GM19035 (cell line): ENCODE measurements at regions not wholly inside any gene's neighbourhood (a gene's known extent, or its start where the extent isn't known, plus 50 kb on each side); places are given as distances from the start of the nearest gene placed in this dataset.
A peak's percentile ranks its signal among the peaks of the same experiment; 100 is the strongest.

ENCODE experiments used
- ATAC-seq: cut with Tn5 transposase; IDR thresholded peaks from one replicate; pipeline ENCODE4 v1.9.1; 2021; ENCODE audit not compliant: unreplicated experiment

DNA sequence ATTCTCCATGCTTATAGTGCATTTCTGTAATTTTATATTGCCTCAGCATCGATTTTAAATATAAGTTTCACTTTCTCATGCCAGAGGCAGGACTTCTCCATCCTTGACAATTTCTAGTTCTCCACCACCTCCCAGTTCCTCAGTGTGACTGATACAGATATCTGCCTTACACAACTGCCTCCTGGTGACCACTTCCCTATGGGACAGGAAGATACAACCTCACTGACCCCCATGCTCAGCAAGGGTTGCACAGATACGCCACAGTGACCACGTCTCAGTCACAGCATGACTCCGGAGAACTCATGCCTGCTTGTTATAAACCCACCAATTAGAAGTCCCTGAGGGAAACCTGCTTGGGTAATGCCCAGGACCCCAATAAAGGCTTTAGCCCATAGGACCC lies 284.0 kb upstream of the MC4R start:
- ATAC-seq = no peak

DNA sequence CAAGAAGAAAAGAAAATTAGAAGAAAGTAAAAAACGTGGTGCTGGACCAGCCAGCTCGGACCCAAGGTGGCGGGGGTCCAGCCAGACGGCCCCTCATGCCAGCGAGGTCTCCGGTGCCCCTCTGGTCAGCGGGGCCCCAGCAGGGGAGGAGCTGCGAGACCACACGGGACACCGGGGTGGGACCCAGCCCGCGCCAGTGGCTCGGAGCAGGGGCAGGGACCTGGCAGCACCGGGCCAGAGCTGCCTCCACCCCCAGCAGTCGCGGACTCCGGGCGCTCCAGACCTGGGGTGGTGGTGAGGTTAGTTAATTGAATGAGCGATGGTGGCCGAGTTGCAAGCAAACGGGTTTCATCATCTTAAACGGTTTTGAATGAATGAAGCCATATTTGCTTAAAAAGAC lies 289.9 kb upstream of the MC4R start:
- ATAC-seq = no peak

DNA sequence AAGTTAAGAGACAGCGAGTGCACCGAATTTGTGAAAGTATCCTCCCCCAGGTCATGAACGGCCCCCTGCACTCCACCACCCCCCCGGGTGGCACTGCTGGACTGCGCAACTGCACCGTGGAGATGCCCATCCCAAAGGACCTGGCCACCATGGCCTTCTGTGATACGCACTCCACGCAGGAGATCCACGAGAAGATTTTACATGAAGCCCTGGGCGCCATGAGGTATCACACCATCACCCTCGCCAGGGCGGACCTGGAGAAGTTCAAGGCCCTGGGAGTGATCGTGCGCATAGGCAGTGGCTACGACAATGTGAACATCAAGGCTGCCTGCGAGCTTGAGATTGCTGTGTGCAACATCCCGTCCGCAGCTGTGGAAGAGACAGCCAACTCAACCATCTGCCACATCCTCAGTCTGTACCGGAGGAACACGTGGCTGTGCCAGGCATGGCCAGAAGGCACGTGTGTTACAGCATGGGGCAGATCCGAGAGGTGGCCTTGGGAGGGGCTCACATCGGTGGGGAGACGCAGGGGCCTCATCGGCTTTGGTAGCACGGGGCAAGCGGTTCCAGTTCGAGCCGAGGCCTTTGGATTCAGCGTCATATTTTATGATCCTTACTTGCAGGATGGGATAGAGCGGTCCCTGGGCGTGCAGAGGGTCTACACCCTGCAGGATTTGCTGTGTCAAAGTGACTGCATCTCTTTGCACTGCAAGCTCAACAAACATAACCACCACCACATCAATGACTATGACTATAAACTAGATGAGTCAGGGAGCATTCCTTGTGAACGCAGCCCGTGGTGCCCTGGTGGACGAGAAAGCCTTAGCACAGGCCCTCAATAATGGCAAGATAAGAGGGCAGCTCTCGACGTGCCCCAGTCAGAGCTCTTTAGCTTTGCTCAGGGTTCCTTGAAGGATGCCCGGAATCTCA lies 290.8 kb upstream of the MC4R start:
- no peak for ATAC-seq

GRCh38 chr18:60664736-60665135 lies 292.2 kb upstream of the MC4R start:
- no peak for ATAC-seq

GRCh38 chr18:60667016-60667415 lies 294.4 kb upstream of the MC4R start:
- no peak for ATAC-seq

DNA sequence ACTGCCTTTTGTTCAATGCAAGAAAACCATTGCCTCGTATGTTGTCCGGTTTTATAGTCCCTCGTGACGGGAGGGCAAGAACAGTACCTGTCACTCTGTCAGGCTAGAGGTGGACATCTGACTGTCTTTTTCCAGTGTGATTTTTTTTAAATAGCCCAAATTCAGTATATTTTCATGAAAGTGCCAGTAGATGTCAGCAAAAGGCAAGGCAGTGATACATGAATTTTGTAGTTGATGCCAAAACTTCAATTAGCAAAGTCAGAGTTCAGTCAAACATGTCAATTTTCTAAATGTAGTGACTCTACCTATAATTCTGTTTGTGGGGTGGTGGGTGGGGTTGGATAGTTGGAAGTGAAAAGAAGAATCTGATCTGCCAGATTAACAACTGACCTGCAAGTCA lies 296.0 kb upstream of the MC4R start:
- ATAC-seq = no peak

- no peak for ATAC-seq
Observed at GRCh38 chr18:60669938-60670337, 297.4 kb upstream of the MC4R start.

DNA sequence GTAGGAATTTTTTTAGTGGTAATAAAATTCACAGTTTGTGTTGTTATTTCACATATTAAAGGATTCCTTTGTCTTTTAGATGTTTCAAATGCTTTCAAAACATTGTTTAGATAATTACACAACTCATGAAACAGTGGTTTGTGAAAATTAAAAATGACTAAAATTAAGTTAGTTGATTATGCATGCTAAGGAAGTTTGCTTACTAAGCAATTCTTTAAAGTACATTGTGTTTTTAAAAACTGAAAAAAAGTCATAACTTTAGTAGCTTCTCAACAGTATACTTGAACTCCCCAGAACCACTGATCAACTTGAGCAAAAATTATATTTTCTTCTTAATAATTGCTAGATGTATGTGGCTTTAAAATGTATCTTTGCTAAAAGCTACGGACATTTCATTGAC lies 298.4 kb upstream of the MC4R start:
- no peak for ATAC-seq

- no peak for ATAC-seq
Observed at GRCh38 chr18:60675126-60675525, 302.6 kb upstream of the MC4R start.

- ATAC-seq = no peak
Observed at GRCh38 chr18:60675801-60676200, 303.2 kb upstream of the MC4R start.

- no peak for ATAC-seq
Observed at GRCh38 chr18:60676815-60677214, 304.2 kb upstream of the MC4R start.

DNA sequence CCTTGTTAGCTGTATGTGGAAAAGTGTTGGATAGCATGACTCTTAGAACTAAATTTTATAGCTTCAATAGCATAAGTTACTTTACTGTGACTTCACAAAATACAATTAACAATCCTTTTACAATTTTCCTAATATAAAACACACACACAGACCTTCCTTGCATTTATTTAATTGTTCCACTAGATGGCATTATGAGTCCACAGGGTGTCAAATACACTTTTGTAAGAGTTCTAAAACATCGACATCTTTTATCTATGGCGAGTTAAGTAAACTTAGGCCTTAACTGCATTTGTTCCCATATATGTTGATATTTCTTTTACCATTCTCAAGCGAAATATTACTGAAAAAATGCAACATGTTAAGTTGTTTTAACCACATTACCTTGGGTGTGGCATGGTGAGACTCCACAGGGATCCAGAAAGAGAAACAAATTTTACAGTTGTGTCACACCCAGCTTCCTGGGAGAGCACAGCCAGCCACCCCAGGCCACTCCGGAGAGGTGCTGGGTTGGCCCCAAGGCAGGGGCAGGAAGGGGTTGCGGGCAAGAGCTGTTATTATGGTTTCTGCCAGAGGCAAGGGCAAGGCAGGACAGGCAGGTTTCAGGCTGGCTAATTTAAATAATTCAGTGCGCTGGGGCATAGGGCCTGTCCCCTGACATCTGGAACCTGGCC lies 312.4 kb upstream of the MC4R start:
- peak; percentile 60 for ATAC-seq

DNA sequence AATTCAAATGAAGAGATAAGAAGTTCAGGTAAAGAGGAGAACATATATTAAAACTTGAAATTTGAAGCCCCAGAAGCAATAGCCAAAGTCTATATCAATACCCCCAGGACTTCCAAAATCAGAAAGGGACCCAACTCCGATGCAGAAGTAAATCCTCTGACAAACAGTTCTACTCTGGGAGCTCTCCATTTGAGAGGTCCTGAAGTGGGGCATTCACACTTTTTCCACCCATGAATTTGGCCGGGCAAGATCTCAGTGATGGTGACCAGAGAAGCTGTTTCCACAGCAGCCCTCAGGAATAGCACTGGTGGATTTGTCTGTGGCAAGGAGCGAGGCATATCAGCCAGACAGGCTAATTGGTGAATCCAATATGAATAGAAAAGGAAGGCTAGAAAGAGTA lies 313.6 kb upstream of the MC4R start:
- no peak for ATAC-seq

GRCh38 chr18:60691061-60691460 lies 318.5 kb upstream of the MC4R start:
- ATAC-seq = no peak

- ATAC-seq = no peak
Observed at GRCh38 chr18:60693426-60693825, 320.9 kb upstream of the MC4R start.

GRCh38 chr18:60698901-60699300 lies 326.3 kb upstream of the MC4R start:
- ATAC-seq = no peak

- ATAC-seq = no peak
Observed at GRCh38 chr18:60722742-60723141, 350.2 kb upstream of the MC4R start.

DNA sequence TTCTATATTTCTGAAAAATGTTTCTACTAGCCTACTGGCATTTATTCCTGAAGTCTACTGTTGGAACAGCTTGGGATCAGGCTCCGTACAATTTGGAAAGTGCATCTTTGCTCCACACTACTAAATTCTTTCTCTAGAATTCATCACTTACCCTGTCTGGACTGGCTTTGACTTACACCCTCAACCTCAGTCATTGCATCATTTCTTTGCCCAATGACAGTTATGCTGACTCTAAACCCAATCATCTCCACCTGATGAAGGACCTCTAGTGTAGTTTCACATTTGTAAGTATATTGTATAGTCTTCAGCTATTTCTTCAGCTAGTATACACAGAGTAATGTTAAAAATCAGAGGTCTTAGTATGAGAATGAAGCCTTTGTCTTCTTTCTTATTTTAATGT lies 359.6 kb upstream of the MC4R start:
- ATAC-seq = no peak

DNA sequence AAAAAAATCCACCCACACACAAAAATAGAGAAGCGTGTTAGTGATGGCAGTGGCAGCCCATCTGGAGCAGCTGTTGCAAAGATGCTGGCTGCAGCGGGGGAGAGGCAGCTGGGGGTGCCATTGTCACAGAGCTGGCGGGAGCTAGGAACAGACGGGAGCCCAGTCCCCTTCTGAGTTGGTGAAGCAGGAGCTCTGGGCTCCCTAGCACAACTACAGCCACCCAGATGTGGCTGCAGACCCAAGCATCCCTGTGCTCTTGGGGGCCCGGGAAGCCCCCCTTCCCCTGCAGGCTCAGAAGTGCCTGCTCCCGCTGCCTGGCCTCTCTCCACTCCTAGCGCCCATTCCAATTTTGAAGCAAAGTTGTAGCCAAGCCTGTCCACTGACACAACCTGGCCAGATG lies 366.6 kb upstream of the MC4R start:
- ATAC-seq = no peak

GRCh38 chr18:60740313-60740712 lies 367.7 kb upstream of the MC4R start:
- ATAC-seq = no peak

- ATAC-seq = no peak
Observed at GRCh38 chr18:60746491-60746890, 373.9 kb upstream of the MC4R start.

GRCh38 chr18:60746919-60747318 lies 374.3 kb upstream of the MC4R start:
- ATAC-seq = no peak
